K562 (cell line): ENCODE measurements at regions not wholly inside any gene's neighbourhood (a gene's known extent, or its start where the extent isn't known, plus 50 kb on each side); places are given as distances from the start of the nearest gene placed in this dataset.

ENCODE experiments used
- ATAC-seq: fragments of 200-7000 bp; cut with Tn5 transposase; 3 replicates; pipeline ENCODE4 v1.9.1; 2020; ENCODE audit warnings: moderate library complexity
- BruUV-seq: library from RNA; stranded (reverse); fragments of 400-500 nt; replicated peaks from 2 replicates; lab custom pipeline; 2021; lab: Mats Ljungman, UMichigan
- CTCF ChIA-PET: fragments of 300-600 bp; formaldehyde crosslinking; extraction: SDS; loops from one replicate; lab custom pipeline; 2021; ENCODE audit warnings: low intra/inter-chr PET ratio; lab: Yijun Ruan, JAX
- POLR2A ChIA-PET: fragments of 300-600, 350-650 bp; sonication (Branson Sonifier 250); formaldehyde crosslinking; extraction: SDS; loops from one replicate; lab custom pipeline; 2021; ENCODE audit warnings: antibody characterized with exemption, inconsistent platforms; lab: Yijun Ruan, JAX
- DNase-seq, 4 experiments: peaks; one replicate each; pipeline versions ENCODE4 v3.0.0 to v3.0.0-alpha.2; 2011 to 2018; ENCODE audit warnings: low spot score in 3 of 4, mixed read lengths in 3 of 4; ENCODE audit errors: extremely low read depth in 1 of 4
- FAIRE-seq: peaks from 2 replicates; lab custom pipeline; 2011; peaks lifted over from hg19 to GRCh38; lab: Jason Lieb, UNC
- H2AFZ ChIP-seq: 2 replicates; pipeline ENCODE4 v1.6.0; 2011; ENCODE audit warnings: low read depth, low read length, control low read depth, inconsistent platforms
- H3K27ac ChIP-seq: fragments of 200-600 bp; 3 replicates; pipeline ENCODE4 v1.8.0; 2011; ENCODE audit warnings: low read depth, mild to moderate bottlenecking, control low read depth, inconsistent platforms, low read length, moderate library complexity, mixed read lengths; ENCODE audit errors: extremely low read depth
- H3K27me3 ChIP-seq, 2 experiments: fragments of 300-600 bp in 1 of 2; 2 replicates in 1 of 2; 3 replicates in 1 of 2; pipeline versions ENCODE4 v1.6.0 to v1.8.0; 2011; ENCODE audit warnings: inconsistent platforms in 2 of 2, low read length in 2 of 2, mild to moderate bottlenecking in 1 of 2, mixed read lengths in 1 of 2, moderate library complexity in 1 of 2; ENCODE audit not compliant: control insufficient read depth in 2 of 2, insufficient read depth in 2 of 2
- H3K36me3 ChIP-seq: fragments of 300-600 bp; 3 replicates; pipeline ENCODE4 v1.8.0; 2011; ENCODE audit warnings: mild to moderate bottlenecking, low read length, inconsistent platforms; ENCODE audit not compliant: control insufficient read depth, insufficient read depth
- H3K4me1 ChIP-seq, 2 experiments: fragments of 200-600 bp in 1 of 2; replicated peaks in 1 of 2; 2 replicates in 1 of 2; 3 replicates in 1 of 2; pipeline versions ENCODE4 v1.5.1 to v1.8.0; 2011; ENCODE audit warnings: inconsistent platforms in 2 of 2, low read length in 2 of 2, mild to moderate bottlenecking in 1 of 2, mixed read lengths in 1 of 2, moderate library complexity in 1 of 2; ENCODE audit not compliant: control insufficient read depth in 2 of 2, insufficient read depth in 2 of 2
- H3K4me2 ChIP-seq: 2 replicates; pipeline ENCODE4 v1.6.1; 2011; ENCODE audit warnings: low read length, control low read depth, inconsistent platforms, mixed read lengths; ENCODE audit not compliant: insufficient read depth
- H3K4me3 ChIP-seq: fragments of 200-600 bp; sonication (generic), shearing (Covaris generic); 2 replicates; pipeline ENCODE4 v1.5.1; 2016; ENCODE audit warnings: control low read depth, inconsistent platforms
- H3K79me2 ChIP-seq: fragments of 200-600 bp; 3 replicates; pipeline ENCODE4 v1.8.0; 2011; ENCODE audit warnings: low read length, inconsistent platforms; ENCODE audit not compliant: control insufficient read depth, insufficient read depth
- H3K9ac ChIP-seq, 2 experiments: 2 replicates each; pipeline versions ENCODE4 v1.6.0 to v1.6.1; 2011; ENCODE audit warnings: low read depth in 2 of 2, low read length in 2 of 2, control low read depth in 1 of 2, inconsistent platforms in 1 of 2, mild to moderate bottlenecking in 1 of 2, mixed read lengths in 1 of 2; ENCODE audit not compliant: insufficient read depth in 1 of 2
- H3K9me1 ChIP-seq: one replicate; pipeline ENCODE4 v1.6.0; 2011; ENCODE audit warnings: inconsistent platforms, mild to moderate bottlenecking, low read length, moderate library complexity; ENCODE audit not compliant: control insufficient read depth, insufficient read depth
- H3K9me3 ChIP-seq: replicated peaks from 2 replicates; pipeline ENCODE4 v1.5.1; 2011; ENCODE audit warnings: low read depth, low read length, inconsistent platforms; ENCODE audit not compliant: control insufficient read depth, insufficient read depth
- H4K20me1 ChIP-seq: replicated peaks from 2 replicates; pipeline ENCODE4 v1.6.1; 2011; ENCODE audit warnings: low read length, inconsistent platforms, mixed read lengths; ENCODE audit not compliant: control insufficient read depth, insufficient read depth
- CCAR2 ChIP-seq: fragments of 200-400 bp; formaldehyde crosslinking; IDR thresholded peaks from 2 replicates; pipeline ENCODE4 v1.6.1; 2017; ENCODE audit warnings: mild to moderate bottlenecking, low read depth, low read length
- CREBBP ChIP-seq: IDR thresholded peaks from one replicate; pipeline ENCODE4 v1.6.1; 2012; ENCODE audit warnings: low read depth, mild to moderate bottlenecking, control low read depth, inconsistent platforms, low read length
- DDX20 ChIP-seq: fragments of 450-650 bp; IDR thresholded peaks from 2 replicates; pipeline ENCODE4 v1.6.1; 2016; ENCODE audit warnings: missing genetic modification characterization, low read depth, mild to moderate bottlenecking, missing compliant biosample characterization, moderate library complexity
- EP400 ChIP-seq: fragments of 450-650 bp; IDR thresholded peaks from 2 replicates; pipeline ENCODE4 v1.6.1; 2017; ENCODE audit warnings: antibody characterized with exemption, mild to moderate bottlenecking, moderate library complexity
- FOXK2 ChIP-seq, 2 experiments: fragments of 450-650 bp; IDR thresholded peaks in 1 of 2; conservative IDR thresholded peaks in 1 of 2; 2 replicates each; pipeline ENCODE4 v1.6.1; 2016; ENCODE audit warnings: low read depth in 2 of 2, mild to moderate bottlenecking in 1 of 2
- HCFC1 ChIP-seq: IDR thresholded peaks from 2 replicates; pipeline ENCODE4 v1.6.1; 2012; ENCODE audit warnings: low read depth, low read length, improper control_type of control experiment
- KDM5B ChIP-seq: fragments of 200-600 bp; sonication (generic); IDR thresholded peaks from 2 replicates; pipeline ENCODE4 v1.6.1; 2012; ENCODE audit warnings: low read depth, mild to moderate bottlenecking, moderate library complexity, low read length, control low read depth, inconsistent platforms; ENCODE audit not compliant: insufficient replicate concordance
- LEF1 ChIP-seq: fragments of 450-650 bp; IDR thresholded peaks from 2 replicates; pipeline ENCODE4 v1.6.1; 2016; ENCODE audit warnings: mild to moderate bottlenecking
- NRF1 ChIP-seq, 2 experiments: fragments of 450-650 bp; IDR thresholded peaks in 1 of 2; conservative IDR thresholded peaks in 1 of 2; 2 replicates each; pipeline ENCODE4 v1.6.1; 2014; ENCODE audit warnings: mild to moderate bottlenecking in 2 of 2
- PTBP1 ChIP-seq: fragments of 200-400 bp; formaldehyde crosslinking; IDR thresholded peaks from 2 replicates; pipeline ENCODE4 v1.6.1; 2017; ENCODE audit warnings: low read depth, low read length
- ZNF398 ChIP-seq: fragments of 250-450 bp; sonication (Bioruptor Pico); IDR thresholded peaks from 2 replicates; pipeline ENCODE4 v1.8.0; 2021; ENCODE audit warnings: moderate library complexity, mild to moderate bottlenecking, inconsistent platforms
- ZNF445 ChIP-seq: fragments of 250-450 bp; sonication (Bioruptor Pico); IDR thresholded peaks from 2 replicates; pipeline ENCODE4 v1.4.0; 2020; ENCODE audit warnings: low read depth, mild to moderate bottlenecking, moderate library complexity
- ZZZ3 ChIP-seq: fragments of 450-650 bp; IDR thresholded peaks from 2 replicates; pipeline ENCODE4 v1.6.1; 2016; ENCODE audit warnings: antibody characterized with exemption, mild to moderate bottlenecking, moderate library complexity
- WGBS: fragments of 100-300 bp; shearing (Covaris generic); methylation state at CpG from one replicate; pipeline ENCODE4 v1.1.6; 2016; ENCODE audit warnings: low coverage, mixed read lengths; ENCODE audit not compliant: insufficient coverage; ENCODE audit errors: missing lambda C conversion rate; 5-methylcytosine and 5-hydroxymethylcytosine counted together
- in situ Hi-C: fragments of 300-500 bp; cut with MboI; formaldehyde crosslinking; loops from 4 replicates; pipeline ENCODE4 v1.15.0; 2018; ENCODE audit warnings: inconsistent platforms, mixed read lengths
- intact Hi-C: fragments of 100-400 bp; cut with micrococcal nuclease; formaldehyde crosslinking; loops from 2 replicates; pipeline ENCODE4 v1.14.2; 2022
- TF ChIP-seq, protein P1 (sequence below): fragments of 250-450 bp; sonication (Bioruptor Pico); IDR thresholded peaks from 2 replicates; pipeline ENCODE4 v1.4.0; 2020; ENCODE audit warnings: mild to moderate bottlenecking, moderate library complexity

DNA sequence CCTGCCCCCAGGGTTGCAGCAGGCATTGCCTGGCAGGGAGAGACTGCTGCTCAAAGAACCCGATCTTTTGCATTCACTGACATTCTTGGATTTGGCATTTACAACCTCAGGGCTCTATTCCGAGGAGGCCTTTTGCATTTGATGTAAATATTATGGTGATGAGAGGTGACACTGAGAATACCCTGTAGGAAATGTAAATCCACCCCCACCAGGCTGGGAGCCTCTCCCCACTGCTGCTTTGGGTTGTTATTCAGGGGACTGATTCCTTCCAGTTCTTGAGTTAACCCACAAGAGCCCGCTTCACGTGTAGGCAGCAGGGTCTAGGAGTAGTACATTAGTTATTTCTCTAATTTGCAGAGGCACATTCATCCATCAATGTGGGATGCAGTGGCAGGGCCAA lies 55.5 kb upstream of the ARAP3 start:
- ATAC-seq (no peak), DNase-seq (no peak), FAIRE-seq (no peak)
- Histone ChIP-seq H2AFZ (no peak overlapping the region), H3K4me1 (peaks cover 0 to 4% of the 10 kb centered on the region in 2 experiments; a peak in 2 of 5 replicates), H3K79me2 (no peaks in the 10 kb centered on the region), H3K36me3 (no peaks in the 10 kb centered on the region), H3K9ac (0 out of 4 replicates have a peak overlapping the region, but pooled peaks of 1 of the 2 experiments have one; percentile 17), H3K9me3 (no peaks in the 10 kb centered on the region), H3K4me3 (no peak overlapping the region), H3K4me2 (no peak overlapping the region), H3K9me1 (no peaks in the 10 kb centered on the region), H3K27me3 (peaks cover 0 to 18% of the 10 kb centered on the region in 2 experiments; a peak in 2 of 5 replicates), H3K27ac (no peak overlapping the region), H4K20me1 (peaks cover 17% of the 10 kb centered on the region; the same call in 1 of the 2 replicates)
- in situ Hi-C loops (no loop called here), intact Hi-C loops (no loop called here)
- WGBS, result 0% methylated on average over 4 of the region's 4 CpGs
- POLR2A ChIA-PET, result interaction anchor here (0.6 to 0.7 kb wide), 2 partner anchors 10 to 519 kb away, joined by 3 read pairs; no protein-coding TSS in a partner anchor
- BruUV-seq, result no TSS peak
- CTCF ChIA-PET, result no interaction called here
- TF ChIP-seq ZZZ3 (no peak), CCAR2 (no peak), ZNF445 (CRISPR knock-in tag) (no peak), HCFC1 (no peak)

DNA sequence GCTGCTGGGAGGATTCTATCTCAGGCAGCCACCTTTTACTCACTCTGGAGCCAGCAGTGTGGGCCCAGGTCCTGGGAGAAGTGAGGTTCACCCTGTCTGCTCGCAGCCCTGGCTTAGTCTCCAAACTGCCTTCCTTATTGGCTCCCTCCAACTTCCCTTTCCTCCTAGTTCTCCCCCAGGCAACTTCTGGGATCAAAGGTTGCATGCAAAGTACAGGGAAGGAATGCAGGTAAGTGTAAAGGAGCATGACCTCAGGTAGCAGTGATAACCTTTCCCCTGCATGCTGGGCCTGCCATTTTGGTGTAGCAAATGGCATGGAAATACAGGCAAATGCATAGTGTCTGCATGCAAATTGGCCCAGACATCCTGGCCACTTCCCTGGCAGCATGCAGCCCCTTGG lies 53.8 kb upstream of the ARAP3 start:
- FAIRE-seq (no peak), ATAC-seq (no peak), DNase-seq (no peak)
- intact Hi-C loops, result no loop called here
- Histone ChIP-seq H3K36me3 (no peaks in the 10 kb centered on the region), H3K4me2 (no peak overlapping the region), H3K4me1 (peaks cover 0 to 4% of the 10 kb centered on the region in 2 experiments; a peak in 1 of 5 replicates), H4K20me1 (peaks cover 22% of the 10 kb centered on the region), H2AFZ (no peak overlapping the region), H3K9ac (no peak overlapping the region), H3K4me3 (no peak overlapping the region), H3K9me1 (no peaks in the 10 kb centered on the region), H3K79me2 (no peaks in the 10 kb centered on the region), H3K27ac (no peak overlapping the region), H3K9me3 (no peaks in the 10 kb centered on the region), H3K27me3 (peaks cover 0 to 18% of the 10 kb centered on the region in 2 experiments; a peak in 2 of 5 replicates)
- 0% methylated on average over 1 of the region's 1 CpG for WGBS
- no TSS peak for BruUV-seq
- in situ Hi-C loops, result no loop called here
- POLR2A ChIA-PET, result interaction anchor here (1.2 kb wide), 1 partner anchor 8 kb away, joined by 4 read pairs; no protein-coding TSS in a partner anchor
- CTCF ChIA-PET, result no interaction called here
- TF ChIP-seq KDM5B, result no peak
- TF ChIP-seq DDX20 (tag), result no peak
- no peak for TF ChIP-seq FOXK2 (conservative IDR thresholded peaks at IDR 0.05 in 1 of 2, IDR thresholded peaks at IDR 0.05 in 1 of 2; ENCODE audit: low read depth in 2 of 2)
- no peak for TF ChIP-seq CREBBP
- TF ChIP-seq EP400, result no peak
- TF ChIP-seq NRF1 (conservative IDR thresholded peaks at IDR 0.05 in 1 of 2, IDR thresholded peaks at IDR 0.05 in 1 of 2), result no peak
- no peak for TF ChIP-seq PTBP1
- no peak for TF ChIP-seq LEF1
- TF ChIP-seq ZNF398 (CRISPR knock-in tag), result no peak
- TF ChIP-seq, protein P1, sequence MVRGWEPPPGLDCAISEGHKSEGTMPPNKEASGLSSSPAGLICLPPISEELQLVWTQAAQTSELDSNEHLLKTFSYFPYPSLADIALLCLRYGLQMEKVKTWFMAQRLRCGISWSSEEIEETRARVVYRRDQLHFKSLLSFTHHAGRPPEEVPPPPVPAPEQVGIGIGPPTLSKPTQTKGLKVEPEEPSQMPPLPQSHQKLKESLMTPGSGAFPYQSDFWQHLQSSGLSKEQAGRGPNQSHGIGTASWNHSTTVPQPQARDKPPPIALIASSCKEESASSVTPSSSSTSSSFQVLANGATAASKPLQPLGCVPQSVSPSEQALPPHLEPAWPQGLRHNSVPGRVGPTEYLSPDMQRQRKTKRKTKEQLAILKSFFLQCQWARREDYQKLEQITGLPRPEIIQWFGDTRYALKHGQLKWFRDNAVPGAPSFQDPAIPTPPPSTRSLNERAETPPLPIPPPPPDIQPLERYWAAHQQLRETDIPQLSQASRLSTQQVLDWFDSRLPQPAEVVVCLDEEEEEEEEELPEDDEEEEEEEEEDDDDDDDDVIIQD (CRISPR knock-in tag), result no peak
